ENCODE measurements at regions not wholly inside any gene's neighbourhood (a gene's known extent, or its start where the extent isn't known, plus 50 kb on each side); places are given as distances from the start of the nearest gene placed in this dataset.
"Not testable (repeated sequence)": the region's sequence is repeated elsewhere in the genome, so short reads cannot be mapped to it uniquely, and the experiment has no call there.

- no peak for DNase-seq
Measured at GRCh38 chr5:174567506-174568141, 156.8 kb upstream of the MSX2 start.

DNA sequence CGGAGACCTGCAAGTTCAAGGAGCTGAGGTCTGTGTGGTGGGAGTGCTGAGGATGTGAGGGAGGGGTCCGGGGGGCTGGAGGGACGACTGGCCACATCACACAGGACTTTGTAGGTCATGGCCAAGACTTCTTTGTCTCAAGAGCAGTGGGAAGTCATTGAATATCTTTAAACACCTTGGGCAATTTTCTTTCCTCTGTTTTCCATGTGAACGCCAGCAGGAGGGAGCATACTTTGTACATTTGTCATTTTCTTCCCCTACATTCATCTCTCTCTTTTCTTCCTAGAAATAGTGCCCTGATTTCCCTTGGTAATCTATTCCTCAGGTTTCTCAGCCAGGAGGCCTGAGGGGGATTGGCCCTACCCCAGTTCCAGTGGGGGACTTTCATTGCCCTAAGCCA, 153.7 kb upstream of the MSX2 start:
- DNase-seq, result no peak

GRCh38 chr5:174571662-174572397, 152.6 kb upstream of the MSX2 start:
- no peak for DNase-seq

- no peak for DNase-seq
Measured at GRCh38 chr5:174572591-174572990, 151.8 kb upstream of the MSX2 start.

DNA sequence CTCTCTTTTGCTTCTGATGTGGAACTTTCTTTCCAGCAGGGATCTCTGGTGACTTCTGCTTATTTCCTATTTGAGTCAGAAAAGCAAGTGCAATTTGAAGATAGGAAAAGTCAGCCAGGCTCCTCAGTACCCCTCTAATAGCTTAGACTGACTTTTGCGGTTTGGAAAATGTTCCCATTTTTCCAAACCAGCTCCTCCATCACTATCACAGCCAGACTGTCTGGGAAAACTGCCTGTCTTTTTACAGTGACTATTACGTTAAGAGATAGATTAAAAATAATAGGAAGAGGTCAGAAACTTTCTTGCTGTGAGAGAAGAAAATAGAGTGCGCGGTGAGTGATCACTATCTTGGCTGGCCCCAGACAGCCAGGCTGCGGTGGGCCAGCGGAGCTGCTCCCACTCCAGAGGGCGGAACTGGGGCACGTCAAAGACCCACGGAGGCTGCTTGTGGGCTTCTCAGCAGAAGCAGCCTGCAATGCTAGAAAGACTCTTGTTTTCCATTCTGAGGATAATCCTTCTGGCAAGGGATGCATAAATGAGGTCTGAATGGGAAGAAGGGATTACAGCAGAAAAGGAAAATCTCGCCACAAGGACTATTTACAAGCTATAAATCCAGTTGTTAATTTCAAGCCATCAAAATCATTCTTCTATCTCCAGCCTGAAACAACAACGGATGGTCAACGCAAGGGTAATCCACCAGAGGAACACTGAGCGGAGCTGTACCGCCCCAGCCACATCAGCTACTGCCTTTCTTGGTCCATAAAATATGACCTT, 151.0 kb upstream of the MSX2 start:
- no peak for DNase-seq

- no peak for DNase-seq
Measured at GRCh38 chr5:174575043-174575442, 149.3 kb upstream of the MSX2 start.

DNA sequence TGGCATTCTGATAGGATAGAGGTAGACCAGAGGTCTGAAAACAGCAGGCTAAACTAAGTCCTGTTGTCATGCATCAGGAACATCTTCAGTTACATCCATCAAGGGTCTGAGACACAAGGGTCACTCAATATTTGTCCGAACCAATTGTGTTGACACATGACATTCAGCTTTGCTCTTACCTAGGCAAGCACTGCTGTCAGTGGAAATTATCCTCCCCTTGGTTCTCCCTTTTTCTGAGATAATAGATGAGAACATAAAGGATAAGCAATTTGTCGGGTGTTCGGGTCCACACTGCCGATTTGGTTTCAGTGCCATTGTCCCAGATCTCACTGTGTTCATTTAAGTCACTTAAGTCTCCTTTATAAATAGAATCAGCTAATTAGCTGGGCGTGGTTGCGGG, 148.3 kb upstream of the MSX2 start:
- no peak for DNase-seq

- DNase-seq, result peak; percentile 5
Measured at GRCh38 chr5:174581479-174581878, 142.9 kb upstream of the MSX2 start.

- no peak for DNase-seq
Measured at GRCh38 chr5:174581894-174582293, 142.5 kb upstream of the MSX2 start.

- no peak for DNase-seq
Measured at GRCh38 chr5:174583071-174583470, 141.3 kb upstream of the MSX2 start.

DNA sequence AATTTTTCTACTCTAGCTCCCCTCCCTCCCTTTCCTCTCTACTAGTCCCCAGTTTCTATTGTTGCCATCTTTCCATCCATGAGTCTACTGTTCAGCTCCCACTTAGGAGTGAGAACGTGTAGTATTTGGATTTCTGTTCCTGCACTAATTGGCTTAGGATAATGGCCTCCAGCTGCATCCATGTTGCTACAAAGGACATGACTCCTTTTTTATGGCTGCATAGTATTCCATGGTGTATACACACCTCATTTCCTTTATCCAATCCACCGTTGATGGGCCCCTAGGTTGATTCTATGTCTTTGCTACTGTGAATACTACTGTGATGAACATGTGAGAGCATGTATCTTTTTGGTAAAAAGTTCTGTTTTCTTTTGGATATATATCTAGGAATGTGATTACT, 138.9 kb upstream of the MSX2 start:
- no peak for DNase-seq

DNA sequence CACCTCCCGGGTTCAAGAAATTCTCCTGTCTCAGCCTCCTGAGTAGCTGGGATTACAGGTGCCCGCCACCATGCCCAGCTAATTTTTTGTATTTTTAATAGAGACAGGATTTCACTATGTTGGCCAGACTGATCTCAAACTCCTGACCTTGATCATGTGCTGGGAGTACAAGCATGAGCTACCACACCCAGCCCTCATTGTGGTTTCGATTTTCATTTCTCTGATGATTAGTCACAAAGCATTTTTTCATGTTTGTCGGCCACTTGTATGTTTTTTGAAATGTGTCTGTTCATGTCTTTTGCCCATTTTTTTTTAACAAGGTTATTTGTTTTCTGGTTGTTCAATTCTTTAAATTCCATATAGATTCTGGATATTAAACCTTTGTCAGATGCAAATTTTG, 138.2 kb upstream of the MSX2 start:
- not testable (repeated sequence) for DNase-seq

DNA sequence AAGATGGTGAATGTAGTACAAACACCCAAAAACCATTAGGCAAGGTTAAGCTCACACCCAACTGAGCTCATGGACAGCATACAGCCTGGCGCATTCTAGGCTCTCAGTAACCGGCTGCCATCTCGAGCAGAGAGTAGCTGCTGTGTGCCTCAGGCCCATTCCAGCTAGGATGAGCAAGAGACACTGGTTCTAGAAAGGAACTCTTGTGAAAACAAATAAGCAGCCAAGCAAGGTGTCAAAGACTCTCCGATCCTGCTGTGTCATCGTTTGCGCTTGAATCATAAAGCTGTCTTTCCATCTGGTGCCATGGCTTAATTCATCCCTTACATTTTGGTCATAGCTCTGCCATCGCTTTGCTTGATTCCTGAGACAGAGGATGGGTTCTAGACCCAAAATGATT, 135.4 kb upstream of the MSX2 start:
- no peak for DNase-seq

- DNase-seq, result no peak
Measured at GRCh38 chr5:174589599-174589998, 134.8 kb upstream of the MSX2 start.

DNA sequence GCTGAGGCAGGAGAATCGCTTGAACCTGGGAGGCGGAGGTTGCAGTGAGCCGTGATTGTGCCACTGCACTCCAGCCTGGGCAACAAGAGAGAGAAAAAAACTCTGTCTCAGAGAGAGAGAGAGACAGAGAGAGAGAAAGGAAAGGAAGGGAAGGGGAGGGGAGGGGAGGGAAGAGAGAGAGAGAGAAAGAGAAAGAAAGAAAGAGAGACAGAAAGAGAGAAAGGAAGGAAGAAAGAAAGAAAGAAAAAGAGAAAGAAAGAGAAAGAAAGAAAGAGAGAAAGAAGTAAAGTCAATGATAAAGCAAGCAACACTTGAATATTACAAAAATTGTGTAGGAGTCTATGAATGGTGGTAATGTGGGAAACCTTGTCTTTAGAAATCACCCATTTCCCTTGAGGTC, 133.6 kb upstream of the MSX2 start:
- no peak for DNase-seq

GRCh38 chr5:174596429-174596828, 128.0 kb upstream of the MSX2 start:
- DNase-seq, result no peak

DNA sequence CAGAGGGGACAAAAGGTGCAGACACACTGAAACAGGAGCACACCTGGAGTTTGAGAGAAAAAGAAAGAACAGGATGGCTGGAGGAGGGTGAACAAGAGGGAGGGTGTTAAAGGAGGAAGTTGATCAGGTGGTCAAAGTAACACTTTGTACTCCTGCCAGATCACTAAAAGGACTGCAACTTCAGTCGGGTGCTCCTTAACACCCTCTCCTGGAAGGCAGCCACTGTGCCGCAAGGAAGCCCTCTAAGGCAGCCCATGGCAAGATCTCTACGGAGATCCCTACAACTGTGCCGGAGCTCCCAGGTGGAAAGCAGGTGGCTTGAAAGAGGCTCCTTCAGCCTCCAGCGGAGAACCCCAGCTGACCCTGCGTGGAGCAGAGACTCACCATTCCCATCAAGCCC, 124.4 kb upstream of the MSX2 start:
- no peak for DNase-seq

DNA sequence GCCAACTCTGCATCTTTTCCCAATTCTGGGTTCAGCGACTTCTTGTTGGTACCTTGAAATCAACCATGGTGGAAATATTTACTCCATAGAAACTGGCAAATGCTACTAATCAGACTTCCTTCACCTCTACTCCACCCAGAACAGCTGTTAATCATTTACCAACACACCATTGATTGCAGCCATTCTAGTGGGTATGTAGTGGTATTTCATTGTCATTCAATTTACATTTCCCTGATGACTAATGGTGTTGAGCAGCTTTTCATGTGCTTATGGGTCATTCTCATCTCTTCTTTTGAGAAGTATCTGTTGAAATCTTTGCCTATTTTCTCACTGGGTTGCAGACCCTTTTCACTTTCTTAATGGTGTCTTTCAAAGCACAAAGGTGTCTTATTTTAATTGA, 122.4 kb upstream of the MSX2 start:
- DNase-seq, result no peak

DNA sequence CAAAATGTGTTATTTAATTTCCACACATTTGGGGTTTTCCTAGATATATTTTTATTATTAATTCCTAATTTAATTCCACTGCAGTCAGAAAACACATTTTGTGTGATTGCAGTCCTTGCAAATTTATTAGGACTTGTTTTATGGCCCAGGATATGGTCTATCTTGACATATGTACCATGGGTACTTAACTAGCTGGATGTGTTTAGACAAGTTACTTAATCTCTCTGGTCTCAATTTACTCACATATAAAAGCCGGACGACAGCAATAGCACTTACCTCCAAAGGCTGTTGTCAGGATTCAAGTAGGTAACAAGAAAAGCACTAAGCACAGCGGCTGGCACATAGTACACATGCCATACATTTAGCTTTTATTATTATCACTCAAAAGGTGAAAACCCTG, 118.2 kb upstream of the MSX2 start:
- DNase-seq, result no peak

DNA sequence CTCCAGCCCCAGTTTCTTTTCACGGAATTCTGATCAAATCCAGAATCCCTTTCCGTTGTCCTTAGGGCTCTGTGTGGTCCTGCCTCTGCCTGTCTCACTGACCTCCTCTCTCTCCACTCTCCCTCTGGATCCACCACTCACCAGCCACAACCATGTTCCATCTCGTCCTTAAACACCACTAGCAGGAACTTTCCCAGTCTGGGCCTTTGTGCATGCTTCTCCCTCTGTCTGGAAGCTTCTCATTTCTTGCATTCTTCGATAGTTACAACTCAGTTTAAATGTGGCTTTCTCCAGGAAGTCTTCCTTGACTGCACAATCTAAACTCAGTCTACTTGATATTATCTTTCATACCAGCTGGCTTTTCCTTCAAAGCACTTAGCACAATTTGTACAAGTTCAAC, 117.7 kb upstream of the MSX2 start:
- no peak for DNase-seq

- no peak for DNase-seq
Measured at GRCh38 chr5:174607205-174607604, 117.2 kb upstream of the MSX2 start.

- no peak for DNase-seq
Measured at GRCh38 chr5:174607916-174608315, 116.5 kb upstream of the MSX2 start.

GRCh38 chr5:174608631-174609097, 115.7 kb upstream of the MSX2 start:
- DNase-seq, result peak; percentile 7

DNA sequence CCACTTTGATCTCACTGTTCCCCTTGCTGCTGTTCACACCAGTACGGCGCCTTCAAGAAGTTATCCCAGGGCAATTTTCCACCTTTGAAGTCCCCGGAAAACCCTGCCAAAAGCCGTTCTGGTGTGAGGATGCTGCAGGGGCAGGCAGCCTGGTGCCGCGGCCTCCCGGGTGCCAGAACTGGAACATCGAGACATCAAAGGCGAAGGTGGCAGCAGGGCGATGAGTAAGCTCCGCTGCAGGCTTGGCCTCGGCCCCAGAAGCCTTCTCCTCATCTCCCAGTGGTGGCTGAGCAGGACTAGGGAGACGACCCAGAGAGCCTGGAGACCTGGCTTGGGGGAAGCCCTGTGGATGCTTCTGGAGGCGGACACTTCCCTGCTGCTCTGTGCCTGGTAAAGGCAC, 115.3 kb upstream of the MSX2 start:
- DNase-seq, result no peak
